ENCODE measurements at regions not wholly inside any gene's neighbourhood (a gene's known extent, or its start where the extent isn't known, plus 50 kb on each side); places are given as distances from the start of the nearest gene placed in this dataset.
"Not testable (repeated sequence)": the region's sequence is repeated elsewhere in the genome, so short reads cannot be mapped to it uniquely, and the experiment has no call there.

GRCh38 chr1:157314408-157314807 is 176.2 kb upstream of the ETV3 start:
- Mint-ChIP-seq H3K27me3 (no peaks in the 10 kb centered on the region), H3K9me3 (ENCODE audit: low read depth) (peaks cover 19% of the 10 kb centered on the region), H3K4me3 (ENCODE audit: low read depth) (no peak overlapping the region), H3K27ac (no peak overlapping the region), H3K4me1 (ENCODE audit: low read depth) (peaks cover 12% of the 10 kb centered on the region), H3K36me3 (ENCODE audit: insufficient read depth) (peaks cover 2% of the 10 kb centered on the region)
- TF ChIP-seq CTCF (IDR thresholded peaks at IDR 0.05; ENCODE audit: unreplicated experiment), result no peak
- no peak for DNase-seq (ENCODE audit: low spot score, unreplicated experiment)

DNA sequence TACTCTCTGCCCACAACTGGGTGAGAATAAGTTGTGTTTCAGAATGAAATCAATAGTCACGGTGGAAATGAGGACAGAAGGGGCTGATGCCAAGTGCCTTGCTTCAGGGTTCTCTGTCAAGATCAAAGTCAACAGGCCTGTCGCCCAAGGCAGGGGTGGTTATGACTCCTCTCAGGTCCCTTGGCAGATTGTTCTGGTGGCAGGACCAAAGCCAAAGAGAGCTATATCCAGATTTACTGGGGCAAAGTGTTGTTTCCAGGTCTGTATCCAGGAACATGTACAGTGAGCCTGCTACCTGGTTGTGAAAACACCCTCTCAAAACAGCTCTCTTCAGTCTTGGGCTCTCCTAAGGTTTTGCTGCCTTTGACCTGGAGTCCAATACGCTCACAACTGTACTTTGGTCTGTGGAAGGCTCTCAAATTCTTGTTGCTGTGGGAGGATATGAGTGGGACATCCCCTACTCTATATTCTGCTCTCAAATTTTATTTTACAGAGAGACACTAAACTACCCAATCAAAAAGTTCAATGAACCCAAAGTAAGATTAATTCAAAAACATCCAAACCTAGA is 175.1 kb upstream of the ETV3 start:
- Mint-ChIP-seq H3K27ac (no peak overlapping the region), H3K4me3 (ENCODE audit: low read depth) (no peak overlapping the region), H3K27me3 (no peaks in the 10 kb centered on the region), H3K9me3 (ENCODE audit: low read depth) (peaks cover 16% of the 10 kb centered on the region), H3K4me1 (ENCODE audit: low read depth) (peaks cover 15% of the 10 kb centered on the region), H3K36me3 (ENCODE audit: insufficient read depth) (peaks cover 2% of the 10 kb centered on the region)
- no peak for DNase-seq (ENCODE audit: low spot score, unreplicated experiment)
- no peak for TF ChIP-seq CTCF (IDR thresholded peaks at IDR 0.05; ENCODE audit: unreplicated experiment)

DNA sequence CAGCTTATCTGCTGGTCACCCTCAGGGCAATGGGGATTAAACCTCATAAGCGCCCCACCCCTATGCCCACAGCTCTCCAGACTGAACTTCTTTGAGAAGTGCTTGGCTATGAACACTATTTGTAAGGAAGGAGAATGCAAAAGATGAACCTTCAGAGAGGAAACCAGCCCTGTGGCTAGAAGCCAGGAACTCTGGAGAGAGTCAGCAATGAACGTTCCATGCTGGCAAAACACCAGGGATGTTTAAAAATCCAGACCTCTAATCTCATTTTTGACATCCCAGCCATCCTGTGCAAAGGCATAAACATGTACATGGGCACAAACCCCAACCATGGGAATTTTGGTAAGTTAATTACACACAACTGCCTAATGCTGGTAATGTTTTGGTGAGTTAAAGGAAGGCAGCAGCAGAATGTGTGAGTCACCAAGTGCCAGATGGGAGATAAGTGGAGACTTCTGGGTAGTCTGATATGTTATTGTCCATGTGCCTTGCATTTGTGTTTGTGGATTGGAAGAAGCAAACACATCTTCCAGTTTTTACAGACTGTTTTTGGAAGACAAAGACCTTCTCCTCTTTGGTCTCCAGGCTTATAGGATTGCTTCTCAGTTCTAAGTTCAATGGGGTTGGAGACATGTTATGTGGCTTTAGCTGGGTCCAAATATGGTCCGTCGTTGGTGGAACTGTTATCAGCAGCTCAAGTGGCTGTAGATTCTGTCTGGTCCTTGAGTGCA is 174.1 kb upstream of the ETV3 start:
- no peak overlapping the region for H3K4me3 Mint-ChIP-seq (ENCODE audit: low read depth)
- H3K27me3 Mint-ChIP-seq, result no peaks in the 10 kb centered on the region
- peaks cover 7% of the 10 kb centered on the region for H3K9me3 Mint-ChIP-seq (ENCODE audit: low read depth)
- no peak for TF ChIP-seq CTCF (IDR thresholded peaks at IDR 0.05; ENCODE audit: unreplicated experiment)
- no peak for DNase-seq (ENCODE audit: low spot score, unreplicated experiment)
- H3K36me3 Mint-ChIP-seq (ENCODE audit: insufficient read depth), result peaks cover under 1% of the 10 kb centered on the region
- H3K27ac Mint-ChIP-seq, result no peak overlapping the region
- peaks cover 15% of the 10 kb centered on the region for H3K4me1 Mint-ChIP-seq (ENCODE audit: low read depth)

- Mint-ChIP-seq H3K36me3 (ENCODE audit: insufficient read depth) (no peaks in the 10 kb centered on the region), H3K4me3 (ENCODE audit: low read depth) (no peak overlapping the region), H3K27ac (no peak overlapping the region), H3K27me3 (no peaks in the 10 kb centered on the region), H3K4me1 (ENCODE audit: low read depth) (peaks cover 15% of the 10 kb centered on the region), H3K9me3 (ENCODE audit: low read depth) (peaks cover 4% of the 10 kb centered on the region)
- no peak for TF ChIP-seq CTCF (IDR thresholded peaks at IDR 0.05; ENCODE audit: unreplicated experiment)
- no peak for DNase-seq (ENCODE audit: low spot score, unreplicated experiment)
These were observed 173.5 kb upstream of the ETV3 start for GRCh38 chr1:157311730-157312081.

- not testable (repeated sequence) for H3K9me3 Mint-ChIP-seq (ENCODE audit: low read depth); H3K36me3 Mint-ChIP-seq (ENCODE audit: insufficient read depth); DNase-seq (ENCODE audit: low spot score, unreplicated experiment); H3K27me3 Mint-ChIP-seq; H3K27ac Mint-ChIP-seq; H3K4me3 Mint-ChIP-seq (ENCODE audit: low read depth)
- TF ChIP-seq CTCF (IDR thresholded peaks at IDR 0.05; ENCODE audit: unreplicated experiment), result peak; percentile 65
- peaks cover 15% of the 10 kb centered on the region for H3K4me1 Mint-ChIP-seq (ENCODE audit: low read depth)
These were observed 172.9 kb upstream of the ETV3 start for GRCh38 chr1:157310805-157311729.

All from progenitor cell of endocrine pancreas (in vitro differentiated cells).